Inferior parietal cortex (tissue), 1 donor: ENCODE measurements at regions not wholly inside any gene's neighbourhood (a gene's known extent, or its start where the extent isn't known, plus 50 kb on each side); places are given as distances from the start of the nearest gene placed in this dataset.

Source experiments
- DNase-seq: peaks from one replicate; pipeline ENCODE4 v3.0.0-alpha.2; 2016; ENCODE audit errors: extremely low spot score

DNA sequence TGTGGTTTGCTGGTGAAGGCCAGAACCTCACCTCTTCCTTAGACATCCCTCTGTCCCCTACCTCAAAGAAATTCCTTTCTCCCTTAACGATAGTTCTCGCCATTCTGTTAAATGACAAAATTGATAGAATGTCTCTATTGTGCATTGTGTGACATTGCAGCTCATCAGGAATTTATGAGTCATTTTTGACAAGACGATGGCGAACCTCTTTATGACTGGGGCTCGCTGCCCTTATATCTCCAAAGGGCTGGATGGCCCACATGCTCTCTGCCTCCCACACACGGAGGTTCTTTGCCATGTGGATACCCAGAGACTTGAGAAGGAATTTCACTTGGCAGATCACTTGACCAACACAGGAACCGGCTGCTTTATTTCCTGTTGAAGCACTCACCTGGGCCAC, 66.8 kb upstream of the RPS6KA2 start:
- no peak for DNase-seq

DNA sequence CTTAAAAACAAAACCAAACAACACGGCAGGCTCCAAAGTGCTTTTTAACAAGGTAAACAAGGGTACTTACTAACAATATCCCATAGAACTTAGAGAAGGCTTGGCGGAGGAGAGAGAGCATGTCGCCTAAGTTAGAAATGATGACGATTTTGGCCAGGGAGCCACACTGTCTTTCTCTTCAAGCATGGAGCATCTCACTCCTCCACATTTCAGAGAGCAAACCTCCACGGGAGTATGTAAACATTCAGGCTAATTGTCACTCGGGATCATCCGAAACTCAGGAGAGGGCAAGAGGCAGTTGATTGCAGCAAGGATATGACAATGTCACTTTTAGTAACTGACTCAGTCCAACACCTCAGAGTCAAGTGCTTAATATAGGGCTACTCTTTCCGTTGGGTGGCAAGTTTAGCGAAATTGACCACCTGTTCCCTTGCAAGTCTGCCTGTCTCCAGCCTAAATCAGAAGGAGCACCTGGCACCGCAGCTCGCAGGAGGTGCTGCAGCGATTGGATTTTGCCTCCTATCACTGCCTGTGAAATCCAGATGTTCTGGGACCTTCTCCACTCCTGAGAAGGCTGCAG, 65.8 kb upstream of the RPS6KA2 start:
- no peak for DNase-seq

DNA sequence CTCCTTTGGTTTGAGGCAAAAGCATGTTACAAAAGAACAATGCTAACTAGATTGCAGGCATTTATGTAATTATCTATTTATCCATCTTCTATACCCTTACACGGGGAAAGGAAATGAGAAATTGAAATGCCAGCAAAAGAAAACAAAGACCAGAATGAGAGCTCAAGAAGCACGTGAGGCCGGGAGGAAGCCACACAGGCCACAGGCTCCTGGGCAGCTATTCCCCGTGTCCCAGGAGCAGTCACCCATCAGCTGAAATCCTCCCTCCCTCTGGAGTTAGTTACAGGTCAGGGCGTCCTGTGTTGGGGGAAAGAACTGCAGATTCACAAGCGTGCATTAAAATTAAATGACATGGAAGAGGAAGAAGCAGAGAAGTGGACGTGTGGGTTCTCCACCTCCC, 64.7 kb upstream of the RPS6KA2 start:
- no peak for DNase-seq

DNA sequence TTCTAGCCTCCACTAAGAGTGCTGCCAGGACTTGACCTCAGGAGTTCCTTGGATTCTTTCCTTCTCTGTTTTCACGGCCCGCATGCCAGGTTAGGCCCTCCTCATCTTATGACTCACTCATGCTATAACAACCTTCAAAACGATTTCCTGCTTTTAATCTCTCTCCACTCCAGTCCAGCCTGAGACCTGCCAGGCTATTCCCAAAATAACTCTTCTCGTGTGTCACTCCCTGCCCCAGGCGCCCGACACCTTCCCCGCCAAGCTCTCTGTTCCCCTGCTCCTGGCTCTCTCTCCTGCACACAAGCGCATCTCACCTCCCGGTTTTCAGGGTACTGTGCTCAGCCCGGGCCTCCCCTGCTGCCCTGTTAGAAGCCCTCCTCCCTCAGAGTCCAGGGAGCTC, 64.1 kb upstream of the RPS6KA2 start:
- no peak for DNase-seq

DNA sequence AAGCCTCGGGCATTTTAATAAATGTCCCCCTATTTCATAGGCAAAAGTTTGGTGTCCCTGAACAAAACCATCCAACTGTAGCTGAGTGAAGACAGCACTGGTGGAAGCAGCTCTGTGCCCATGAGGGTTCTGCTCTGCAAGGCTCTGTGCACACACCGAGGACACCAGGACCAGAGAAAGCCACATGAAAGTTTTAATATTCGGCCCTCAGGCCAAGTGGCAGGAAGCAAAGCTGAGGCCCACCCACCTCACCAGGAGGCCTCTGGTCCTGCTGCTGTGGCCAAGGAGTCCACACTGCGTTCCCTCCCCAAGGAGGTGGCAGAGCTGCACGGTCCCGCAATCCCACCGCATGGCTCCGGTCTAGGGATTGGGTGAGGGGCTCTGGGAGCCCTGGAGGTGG, 62.6 kb upstream of the RPS6KA2 start:
- DNase-seq = no peak

DNA sequence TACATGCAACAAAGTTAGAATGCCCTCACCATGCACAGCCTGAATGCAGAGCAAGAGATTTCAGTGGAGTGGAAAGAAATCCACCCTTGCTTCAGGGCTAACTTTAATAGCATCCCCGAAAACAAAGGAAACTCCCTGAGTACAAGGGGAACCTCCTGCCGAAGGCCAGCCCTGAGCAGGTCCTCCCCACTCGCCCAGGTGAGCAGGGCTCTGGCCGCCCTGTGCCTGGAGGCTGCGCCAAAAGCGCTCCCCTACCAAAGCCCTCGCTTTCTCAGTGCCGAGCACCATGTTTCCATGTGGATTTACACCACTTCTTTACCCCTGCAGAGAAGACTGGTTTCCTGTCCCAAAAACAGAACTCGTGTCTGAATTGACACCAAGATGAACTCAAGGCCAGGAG, 61.9 kb upstream of the RPS6KA2 start:
- DNase-seq = no peak

DNA sequence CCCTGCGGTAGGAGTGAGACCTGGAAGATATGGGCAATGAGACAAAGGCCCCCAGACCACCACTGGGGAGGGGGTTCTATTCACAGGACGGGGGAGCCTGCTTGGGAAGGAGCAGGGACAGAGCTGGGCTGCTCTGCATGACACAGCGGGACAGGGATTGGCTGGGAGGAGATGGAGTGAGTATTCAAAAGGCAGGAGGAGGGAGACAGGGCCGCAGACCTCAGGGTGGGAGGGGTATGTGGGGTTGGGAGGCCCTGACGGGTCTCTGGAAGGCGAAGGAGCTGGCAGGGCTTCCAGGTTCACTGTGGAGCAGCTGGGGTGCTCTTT, 60.8 kb upstream of the RPS6KA2 start:
- no peak for DNase-seq

DNA sequence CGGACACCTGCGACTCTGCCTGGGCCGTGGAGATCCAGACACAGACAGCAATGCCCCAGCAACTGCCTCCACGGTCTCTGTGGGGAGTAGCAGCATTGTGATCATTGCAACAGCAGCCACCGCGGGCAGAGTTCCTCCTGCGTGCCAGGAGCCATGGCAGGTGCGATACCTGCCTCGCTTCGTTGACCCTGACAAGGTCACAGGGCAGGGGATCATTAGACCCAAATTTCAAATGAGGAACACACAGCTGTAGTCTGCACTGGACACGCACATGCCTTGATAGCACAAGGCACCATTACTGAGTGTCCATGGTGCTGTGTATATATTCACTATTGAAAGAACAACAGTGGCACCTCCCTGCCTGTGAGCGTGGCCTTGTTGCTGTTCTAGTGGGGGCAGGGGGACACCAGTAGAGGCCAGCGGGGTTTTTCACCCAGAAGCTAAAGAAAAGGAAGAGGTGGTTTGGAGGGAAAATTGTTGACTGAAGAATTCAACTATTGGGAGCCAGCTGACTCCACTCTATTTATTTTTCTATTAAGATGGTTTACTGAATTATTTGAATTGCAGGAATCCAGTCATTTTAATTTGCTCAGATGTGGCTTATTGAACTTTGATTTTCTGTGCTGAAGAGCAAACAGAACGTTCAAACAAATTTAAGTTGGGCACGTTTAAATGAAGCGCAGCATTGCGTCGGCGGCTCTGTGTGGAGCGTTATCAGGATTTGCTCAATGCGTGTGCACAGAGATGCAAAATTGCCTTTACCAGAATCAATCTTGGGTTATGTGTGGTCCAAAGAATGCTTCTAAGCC, 60.2 kb upstream of the RPS6KA2 start:
- no peak for DNase-seq

DNA sequence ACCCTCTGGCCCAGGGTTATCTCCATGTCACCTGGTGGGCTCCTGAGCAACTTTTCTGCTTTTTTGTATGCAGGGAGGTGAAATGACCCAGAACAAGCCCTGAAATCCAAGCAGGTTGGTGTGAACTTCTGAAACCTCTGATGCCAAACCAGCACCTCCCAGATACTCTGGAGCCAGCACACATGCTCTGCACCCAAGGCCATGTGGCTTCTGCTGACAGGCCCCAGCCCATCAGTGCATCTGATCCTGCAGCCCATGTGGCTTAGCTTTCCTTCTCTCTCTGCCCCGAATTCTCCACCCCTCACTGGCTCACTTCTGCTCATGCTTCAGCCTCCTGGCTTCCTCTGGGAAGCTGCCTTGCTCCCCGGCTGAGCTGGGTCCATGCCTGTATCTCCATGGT, 59.3 kb upstream of the RPS6KA2 start:
- no peak for DNase-seq

DNA sequence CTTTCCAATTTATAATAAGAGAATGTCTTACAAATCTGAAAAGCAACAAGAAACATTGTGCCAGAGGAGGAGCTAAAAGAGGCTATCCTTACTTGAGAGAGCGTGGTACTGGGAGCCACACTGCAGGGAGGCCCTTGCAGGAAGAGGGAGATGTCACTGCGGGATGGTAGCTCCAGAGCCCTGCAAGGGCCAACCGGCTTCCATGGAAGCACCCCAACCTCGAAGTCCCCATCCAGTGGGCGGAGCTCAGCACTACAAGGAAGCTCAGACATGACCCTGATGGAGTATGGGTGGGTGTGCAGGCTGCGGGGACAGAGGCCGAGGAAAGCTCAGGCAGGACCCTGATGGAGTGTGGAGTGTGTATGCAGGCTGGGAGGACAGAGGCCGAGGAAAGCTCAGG, 57.8 kb upstream of the RPS6KA2 start:
- DNase-seq = no peak

DNA sequence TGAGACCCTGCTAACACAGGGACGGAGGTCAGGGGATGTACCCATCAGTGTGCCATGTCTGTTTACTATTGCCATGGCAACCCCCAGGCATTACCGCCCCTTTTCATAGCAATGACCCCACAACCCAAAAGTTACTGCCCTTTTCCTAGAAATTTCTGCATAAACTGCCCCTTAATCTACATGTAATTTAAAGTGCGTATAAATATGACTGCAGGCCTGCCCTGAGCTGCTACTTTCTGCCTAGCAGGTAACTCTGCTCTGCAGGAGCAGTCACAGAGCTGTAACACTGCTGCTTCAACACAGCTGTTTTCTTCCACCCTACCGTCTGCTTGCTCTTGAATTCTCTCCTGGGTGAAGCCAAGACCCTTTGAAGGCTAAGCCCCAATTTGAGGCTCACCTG, 57.1 kb upstream of the RPS6KA2 start:
- no peak for DNase-seq

DNA sequence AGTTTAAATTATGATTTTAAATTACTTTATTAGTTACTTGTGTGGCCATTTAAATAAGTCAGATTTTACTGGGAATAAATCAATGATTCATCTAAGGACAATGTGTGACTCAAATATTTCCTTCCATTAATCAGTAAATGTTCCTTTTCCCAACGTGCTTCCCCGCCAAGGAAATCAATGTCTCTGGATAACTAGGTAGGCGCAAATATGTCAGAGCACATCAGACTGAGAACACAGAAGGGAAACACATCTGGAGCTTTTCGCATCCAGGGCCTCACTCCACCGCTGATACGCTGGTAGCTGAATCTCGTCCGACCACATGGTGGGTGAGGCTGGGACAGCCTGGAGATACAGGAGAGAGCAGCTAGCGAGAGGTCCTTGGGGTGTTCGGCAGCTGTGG, 56.4 kb upstream of the RPS6KA2 start:
- DNase-seq = no peak

DNA sequence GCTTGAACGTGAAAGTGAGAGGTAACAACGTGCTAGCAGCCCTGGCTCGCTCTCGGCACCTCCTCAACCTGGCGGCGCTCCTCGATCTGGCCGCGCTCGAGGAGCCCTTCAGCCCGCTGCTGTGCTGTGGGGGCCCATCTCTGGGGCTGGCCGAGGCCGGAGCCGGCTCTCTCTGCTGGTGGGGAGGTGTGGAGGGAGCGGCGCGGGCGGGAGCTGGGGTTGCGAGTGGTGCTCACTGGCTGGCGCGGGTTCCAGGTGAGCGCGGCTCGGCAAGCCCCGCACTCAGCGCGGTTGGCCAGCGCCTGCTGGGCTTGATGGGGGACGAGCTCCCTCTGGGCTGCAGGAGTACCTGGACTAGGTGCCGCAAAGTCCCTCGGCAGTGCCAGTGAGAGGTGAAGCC, 52.5 kb upstream of the RPS6KA2 start:
- DNase-seq = no peak

DNA sequence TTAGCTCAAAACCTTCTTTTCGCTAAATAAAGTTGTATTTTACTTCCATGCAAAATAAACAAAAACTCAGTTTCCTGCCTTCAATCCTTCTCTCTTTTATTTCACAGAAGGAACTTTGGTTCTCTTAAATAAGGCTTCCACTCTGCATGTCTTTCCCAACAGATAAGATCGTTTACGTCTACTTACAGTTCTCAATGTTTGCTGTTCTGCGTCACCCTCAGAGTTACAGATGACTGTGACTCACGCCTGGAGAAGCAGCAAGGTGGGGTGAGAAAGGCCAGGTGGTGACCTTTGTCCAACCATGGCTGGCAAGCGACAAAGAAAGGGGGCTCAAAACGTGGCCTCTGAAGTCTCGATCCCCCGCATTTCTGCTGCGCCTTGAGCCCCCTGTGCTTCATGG, 51.4 kb upstream of the RPS6KA2 start:
- DNase-seq = no peak

DNA sequence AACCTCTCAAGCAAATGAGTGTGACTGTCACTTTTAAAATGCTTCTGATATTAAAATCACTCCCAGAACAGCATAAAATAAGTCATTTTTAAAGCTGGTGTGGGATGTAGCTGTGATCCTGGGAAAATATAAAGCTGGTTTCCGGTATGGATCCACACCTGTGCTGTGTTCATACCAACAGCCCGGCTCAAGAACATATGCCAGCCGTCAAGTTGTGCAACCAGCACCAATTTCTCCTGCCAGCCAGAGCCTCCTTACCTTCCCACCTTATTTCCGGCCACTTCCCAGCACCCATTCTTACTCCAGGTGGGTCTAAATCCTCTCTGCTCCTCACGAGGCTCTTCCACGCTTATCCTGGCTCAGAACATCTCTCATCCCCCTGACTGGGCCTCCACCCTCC, 50.9 kb upstream of the RPS6KA2 start:
- DNase-seq = no peak
